Adipocyte (in vitro differentiated cells): ENCODE measurements at regions not wholly inside any gene's neighbourhood (a gene's known extent, or its start where the extent isn't known, plus 50 kb on each side); places are given as distances from the start of the nearest gene placed in this dataset.

Source experiments
- DNase-seq: peaks from one replicate; pipeline ENCODE4 v3.0.0-alpha.2; 2015; ENCODE audit warnings: low read depth
- H3K27me3 ChIP-seq: replicated peaks from 2 replicates; pipeline ENCODE4 v1.7.0; 2013; ENCODE audit warnings: mild to moderate bottlenecking, low read length, moderate library complexity; ENCODE audit not compliant: control insufficient read depth, insufficient read depth
- H3K36me3 ChIP-seq: 2 replicates; pipeline ENCODE4 v1.7.0; 2013; ENCODE audit warnings: low read length, mild to moderate bottlenecking, moderate library complexity; ENCODE audit not compliant: control insufficient read depth, insufficient read depth, severe bottlenecking
- H3K4me1 ChIP-seq: 2 replicates; pipeline ENCODE4 v1.7.0; 2013; ENCODE audit warnings: mild to moderate bottlenecking, low read length, moderate library complexity; ENCODE audit not compliant: control insufficient read depth, insufficient read depth
- H3K4me3 ChIP-seq: 2 replicates; pipeline ENCODE4 v1.7.0; 2013; ENCODE audit warnings: mild to moderate bottlenecking, low read length, moderate library complexity
- H3K9ac ChIP-seq: 2 replicates; pipeline ENCODE4 v1.7.0; 2013; ENCODE audit warnings: mild to moderate bottlenecking, low read length, moderate library complexity
- H3K9me3 ChIP-seq: 2 replicates; pipeline ENCODE4 v1.7.0; 2013; ENCODE audit warnings: mild to moderate bottlenecking, low read length, moderate library complexity; ENCODE audit not compliant: control insufficient read depth

DNA sequence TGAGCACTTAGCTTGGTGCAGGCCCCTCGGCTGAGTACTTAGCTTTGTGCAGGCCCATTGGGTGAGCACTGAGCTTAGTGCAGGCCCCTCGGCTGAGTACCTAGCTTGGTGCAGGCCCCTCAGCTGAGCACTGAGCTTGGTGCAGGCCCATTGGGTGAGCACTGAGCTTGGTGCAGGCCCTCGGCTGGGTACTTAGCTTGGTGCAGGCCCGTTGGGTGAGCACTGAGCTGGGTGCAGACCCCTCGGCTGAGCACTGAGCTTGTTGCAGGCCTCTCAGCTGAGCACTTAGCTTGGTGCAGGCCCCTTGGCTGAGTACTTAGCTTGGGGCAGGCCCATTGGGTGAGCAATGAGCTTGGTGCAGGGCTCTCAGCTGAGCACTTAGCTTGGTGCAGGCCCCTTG, 387.1 kb downstream of the THBS2 start:
- no peak for DNase-seq
- Histone ChIP-seq H3K27me3 (peaks cover 20% of the 10 kb centered on the region), H3K9ac (no peak overlapping the region), H3K4me1 (no peaks in the 10 kb centered on the region), H3K36me3 (no peaks in the 10 kb centered on the region), H3K9me3 (no peaks in the 10 kb centered on the region), H3K4me3 (no peak overlapping the region)

DNA sequence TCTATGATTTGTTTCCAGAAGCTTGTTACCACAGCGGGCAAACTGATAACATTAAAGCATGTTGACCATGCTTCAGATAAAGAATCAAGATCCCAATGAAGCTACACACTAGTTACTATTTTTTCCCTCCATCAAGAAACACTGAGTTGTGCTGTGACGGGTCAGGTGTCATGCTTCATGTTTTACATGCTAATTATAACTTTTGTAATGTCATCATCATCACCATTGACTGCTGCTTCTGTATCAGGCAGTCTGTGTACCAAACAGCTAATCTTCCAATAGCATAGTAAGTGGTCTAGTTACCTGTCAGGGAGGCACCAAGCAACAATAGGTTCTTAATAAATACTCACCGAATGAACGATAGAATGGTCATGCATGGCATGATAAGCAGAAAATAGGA, 388.1 kb downstream of the THBS2 start:
- Histone ChIP-seq H3K9ac (no peak overlapping the region), H3K9me3 (no peaks in the 10 kb centered on the region), H3K4me1 (no peaks in the 10 kb centered on the region), H3K27me3 (peaks cover 10% of the 10 kb centered on the region), H3K4me3 (no peak overlapping the region), H3K36me3 (no peaks in the 10 kb centered on the region)
- DNase-seq = no peak

DNA sequence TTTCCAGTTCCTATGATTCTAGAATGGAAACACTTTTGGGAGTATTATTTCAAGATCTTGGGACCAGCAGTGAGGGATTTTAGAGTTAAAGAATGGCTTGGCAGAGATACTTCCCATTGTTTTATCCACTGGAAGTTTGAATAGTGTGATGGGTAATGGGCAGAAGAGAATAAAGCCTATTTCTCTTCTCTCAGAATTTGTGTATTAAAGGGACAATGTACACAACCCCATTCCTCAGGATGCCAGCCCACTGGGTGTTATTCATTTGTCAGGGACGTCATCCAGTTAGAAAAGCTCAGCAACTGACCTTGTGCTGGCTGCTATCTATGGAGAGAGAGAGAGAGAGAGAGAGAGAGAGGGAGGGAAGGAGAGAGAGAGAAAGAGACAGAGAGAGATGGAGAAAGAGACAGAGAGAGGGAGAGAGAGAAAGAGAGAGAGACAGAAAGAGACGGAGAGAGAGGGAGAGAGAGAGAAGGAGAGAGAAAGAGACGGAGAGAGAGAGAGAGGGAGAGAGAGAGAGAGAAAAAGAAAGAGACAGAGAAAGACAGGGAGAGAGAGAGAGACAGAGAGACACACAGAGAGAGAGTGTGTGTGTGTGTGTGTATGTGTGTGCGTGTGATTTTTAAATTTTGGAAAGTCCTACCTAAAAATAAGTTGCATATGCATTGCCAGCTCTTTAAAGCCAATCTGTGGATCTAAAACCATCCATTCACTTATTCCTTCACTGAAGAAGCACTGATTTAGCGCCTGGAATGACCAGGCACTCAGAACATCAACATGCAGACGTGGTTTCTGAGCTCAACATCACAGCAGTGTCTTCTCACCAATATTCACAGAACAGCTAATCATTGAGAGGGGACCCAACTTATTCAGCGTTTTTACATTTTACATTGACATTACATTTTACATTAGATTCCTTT, 388.8 kb downstream of the THBS2 start:
- Histone ChIP-seq H3K4me1 (no peaks in the 10 kb centered on the region), H3K36me3 (no peaks in the 10 kb centered on the region), H3K9ac (no peak overlapping the region), H3K9me3 (no peaks in the 10 kb centered on the region), H3K4me3 (no peak overlapping the region), H3K27me3 (peaks cover 16% of the 10 kb centered on the region)
- no peak for DNase-seq

DNA sequence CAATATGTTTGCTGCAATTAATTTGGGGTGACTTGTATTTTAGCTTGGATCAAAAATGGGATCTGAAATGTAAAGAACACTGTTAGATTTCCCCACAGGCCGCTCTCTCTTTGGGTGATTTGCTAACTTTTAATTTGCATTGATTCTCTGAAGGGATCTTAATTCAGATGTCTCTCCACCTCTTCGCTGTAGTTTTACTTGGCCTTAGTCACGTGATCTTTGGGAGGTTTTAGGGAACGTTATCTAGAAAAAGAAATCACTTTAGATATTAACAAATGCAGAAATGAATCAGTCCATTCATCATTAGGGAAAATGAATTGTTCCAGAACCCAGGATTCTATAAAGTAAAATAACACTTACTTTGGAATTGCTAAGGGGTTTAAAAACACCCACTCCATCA, 390.2 kb downstream of the THBS2 start:
- no peaks in the 10 kb centered on the region for H3K4me1 ChIP-seq
- H3K4me3 ChIP-seq = no peak overlapping the region
- H3K36me3 ChIP-seq = no peaks in the 10 kb centered on the region
- peaks cover 16% of the 10 kb centered on the region for H3K27me3 ChIP-seq
- no peaks in the 10 kb centered on the region for H3K9me3 ChIP-seq
- DNase-seq = no peak
- H3K9ac ChIP-seq = no peak overlapping the region

DNA sequence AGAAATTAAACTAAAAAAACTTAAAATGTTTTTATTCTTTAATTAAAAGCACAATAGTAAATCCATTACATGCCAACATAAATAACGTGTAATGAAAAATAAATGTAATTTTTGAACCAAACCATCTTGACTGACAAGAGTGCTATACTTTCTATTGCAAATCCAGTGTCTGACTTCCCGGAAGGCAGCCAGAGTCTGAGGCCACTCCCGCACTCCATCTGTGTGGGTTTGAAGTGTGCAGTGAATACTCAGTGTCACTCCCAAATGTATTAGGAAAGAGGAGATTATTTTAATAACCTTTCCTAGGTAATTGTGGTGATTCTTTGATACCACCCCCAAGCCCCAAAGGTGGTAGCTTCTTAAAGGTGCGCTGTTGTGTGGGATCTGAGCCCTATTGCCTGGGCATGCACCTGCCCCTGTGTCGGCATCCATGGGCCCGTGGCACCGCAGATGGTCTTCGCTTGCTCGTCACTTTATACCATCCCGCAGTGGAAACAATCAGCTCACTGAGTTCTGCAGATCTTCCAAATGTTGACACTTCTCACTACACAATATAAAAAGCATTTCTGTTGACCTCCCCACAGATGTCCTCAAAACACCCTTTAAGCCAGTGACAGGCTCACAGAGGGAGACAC, 391.2 kb downstream of the THBS2 start:
- Histone ChIP-seq H3K9ac (no peak overlapping the region), H3K36me3 (no peaks in the 10 kb centered on the region)
- no peak for DNase-seq

DNA sequence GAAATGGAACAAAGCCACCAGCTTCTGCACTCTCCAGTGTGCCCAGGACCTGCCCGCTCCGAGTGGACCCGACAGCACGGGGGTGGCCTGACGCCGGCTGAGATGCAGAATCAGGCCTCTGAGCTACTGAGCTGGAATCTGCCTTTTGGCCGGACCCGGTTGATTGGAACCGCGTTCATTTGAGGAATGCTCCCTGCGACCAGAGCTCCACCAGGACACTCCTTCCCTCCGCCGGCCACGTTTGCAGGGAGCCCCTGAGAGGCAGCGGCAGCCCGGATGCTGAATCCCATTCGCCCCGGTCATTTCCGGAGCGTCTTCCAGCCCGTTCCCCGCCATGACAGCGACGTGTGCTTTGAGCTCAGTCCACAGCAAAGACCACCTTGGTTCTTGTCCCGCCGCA, 392.7 kb downstream of the THBS2 start:
- peaks cover 13% of the 10 kb centered on the region for H3K27me3 ChIP-seq
- H3K9ac ChIP-seq = no peak overlapping the region
- H3K4me1 ChIP-seq = no peaks in the 10 kb centered on the region
- no peaks in the 10 kb centered on the region for H3K36me3 ChIP-seq
- no peak overlapping the region for H3K4me3 ChIP-seq
- H3K9me3 ChIP-seq = no peaks in the 10 kb centered on the region
- no peak for DNase-seq

More for the DNA sequence above, 391.2 kb downstream of the THBS2 start:
- Histone ChIP-seq H3K9me3 (no peaks in the 10 kb centered on the region), H3K4me1 (no peaks in the 10 kb centered on the region), H3K4me3 (no peak overlapping the region), H3K27me3 (peaks cover 16% of the 10 kb centered on the region)

DNA sequence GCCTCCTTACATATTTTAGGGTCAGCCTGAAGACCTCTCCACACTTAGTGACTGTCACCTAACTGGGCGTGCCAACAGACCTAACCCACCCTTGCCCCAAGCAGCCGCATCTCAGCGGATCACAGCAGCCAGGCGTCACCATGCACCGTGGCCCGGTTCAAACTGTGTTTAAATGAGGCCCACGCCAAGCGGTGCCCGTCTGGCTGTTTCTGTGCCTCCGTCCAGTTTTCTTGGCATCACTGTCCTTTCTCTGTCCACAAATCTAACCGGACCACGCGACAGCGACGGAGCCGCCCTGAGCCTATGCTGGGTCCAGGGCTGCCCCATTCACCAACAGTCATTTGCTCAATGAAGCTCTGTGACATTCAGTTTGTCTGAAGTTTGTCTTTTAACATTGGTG, 393.3 kb downstream of the THBS2 start:
- H3K4me1 ChIP-seq = no peaks in the 10 kb centered on the region
- H3K36me3 ChIP-seq = no peaks in the 10 kb centered on the region
- H3K4me3 ChIP-seq = no peak overlapping the region
- H3K9me3 ChIP-seq = no peaks in the 10 kb centered on the region
- no peak overlapping the region for H3K9ac ChIP-seq
- peaks cover 13% of the 10 kb centered on the region for H3K27me3 ChIP-seq
- DNase-seq = no peak

DNA sequence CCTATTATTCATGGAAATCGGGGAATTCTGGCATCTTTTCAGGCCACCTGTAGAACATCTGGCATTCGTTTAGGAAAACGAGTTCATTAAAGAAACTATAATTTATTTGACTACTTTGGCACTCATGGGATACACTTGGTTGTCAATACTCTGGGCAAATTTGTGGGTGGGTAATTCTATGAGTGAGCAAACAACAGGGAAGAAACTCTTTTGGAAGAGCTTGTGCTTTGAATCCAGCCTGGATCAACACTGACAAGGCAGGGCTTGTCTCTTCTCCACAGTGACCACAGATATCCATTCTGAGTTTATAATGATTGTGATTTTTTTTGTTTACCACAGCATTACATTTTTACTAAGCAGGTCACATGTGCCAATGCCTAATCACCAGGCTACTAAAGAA, 394.7 kb downstream of the THBS2 start:
- H3K27me3 ChIP-seq = peaks cover 9% of the 10 kb centered on the region
- DNase-seq = no peak
- no peak overlapping the region for H3K4me3 ChIP-seq
- no peak overlapping the region for H3K9ac ChIP-seq
- no peaks in the 10 kb centered on the region for H3K9me3 ChIP-seq
- no peaks in the 10 kb centered on the region for H3K36me3 ChIP-seq
- H3K4me1 ChIP-seq = no peaks in the 10 kb centered on the region

DNA sequence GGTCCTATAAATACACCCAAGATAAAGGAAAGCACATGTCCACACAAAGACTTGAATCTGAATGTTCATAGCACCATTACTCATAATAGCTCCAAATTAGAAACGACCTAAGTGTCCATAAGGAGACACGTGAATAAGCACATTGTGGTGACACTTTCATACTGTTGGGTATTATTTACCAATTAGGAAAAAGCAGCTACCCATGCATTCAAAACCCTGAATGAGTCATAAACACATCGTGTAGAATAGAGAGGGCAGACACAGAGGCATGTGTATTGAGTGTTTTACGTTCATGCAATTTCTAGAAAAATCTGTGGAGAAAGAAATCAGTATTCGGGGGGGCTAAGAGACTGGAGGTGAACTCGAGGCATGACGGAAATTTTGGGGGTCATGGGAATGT, 396.7 kb downstream of the THBS2 start:
- no peaks in the 10 kb centered on the region for H3K36me3 ChIP-seq
- peaks cover 8% of the 10 kb centered on the region for H3K4me1 ChIP-seq
- no peak for DNase-seq
- H3K27me3 ChIP-seq = peaks cover 6% of the 10 kb centered on the region
- H3K4me3 ChIP-seq = no peak overlapping the region
- H3K9ac ChIP-seq = no peak overlapping the region
- H3K9me3 ChIP-seq = no peaks in the 10 kb centered on the region

DNA sequence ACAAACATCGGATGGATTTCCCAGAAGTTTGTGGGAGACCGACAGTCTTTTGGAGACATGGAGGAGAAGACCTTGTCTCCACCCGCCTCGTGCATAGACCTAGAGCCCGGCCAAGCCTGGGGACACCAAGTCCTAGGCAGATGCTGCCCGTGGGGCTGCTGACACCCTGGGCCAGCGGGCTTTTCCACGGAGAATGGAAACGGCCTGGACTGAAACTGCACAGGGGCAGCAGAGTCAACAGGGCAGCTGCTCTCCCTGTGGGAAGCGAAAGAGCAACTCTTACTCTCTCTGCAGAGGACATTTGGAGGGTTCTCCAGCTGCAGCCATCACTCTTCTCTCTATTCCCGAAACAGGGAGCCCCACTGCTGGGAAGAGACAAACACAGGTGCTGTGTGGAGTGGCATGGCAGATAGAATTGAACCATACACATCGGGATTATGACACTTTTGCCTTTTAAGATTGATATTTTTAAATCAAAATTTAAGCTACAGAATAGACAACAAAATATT, 401.2 kb downstream of the THBS2 start:
- peak; percentile 51 for DNase-seq
- Histone ChIP-seq H3K9ac (peak overlapping the region; percentile 74), H3K27me3 (no peaks in the 10 kb centered on the region), H3K4me3 (peak overlapping the region; percentile 82), H3K4me1 (peaks cover 10% of the 10 kb centered on the region), H3K36me3 (no peaks in the 10 kb centered on the region), H3K9me3 (no peaks in the 10 kb centered on the region)

DNA sequence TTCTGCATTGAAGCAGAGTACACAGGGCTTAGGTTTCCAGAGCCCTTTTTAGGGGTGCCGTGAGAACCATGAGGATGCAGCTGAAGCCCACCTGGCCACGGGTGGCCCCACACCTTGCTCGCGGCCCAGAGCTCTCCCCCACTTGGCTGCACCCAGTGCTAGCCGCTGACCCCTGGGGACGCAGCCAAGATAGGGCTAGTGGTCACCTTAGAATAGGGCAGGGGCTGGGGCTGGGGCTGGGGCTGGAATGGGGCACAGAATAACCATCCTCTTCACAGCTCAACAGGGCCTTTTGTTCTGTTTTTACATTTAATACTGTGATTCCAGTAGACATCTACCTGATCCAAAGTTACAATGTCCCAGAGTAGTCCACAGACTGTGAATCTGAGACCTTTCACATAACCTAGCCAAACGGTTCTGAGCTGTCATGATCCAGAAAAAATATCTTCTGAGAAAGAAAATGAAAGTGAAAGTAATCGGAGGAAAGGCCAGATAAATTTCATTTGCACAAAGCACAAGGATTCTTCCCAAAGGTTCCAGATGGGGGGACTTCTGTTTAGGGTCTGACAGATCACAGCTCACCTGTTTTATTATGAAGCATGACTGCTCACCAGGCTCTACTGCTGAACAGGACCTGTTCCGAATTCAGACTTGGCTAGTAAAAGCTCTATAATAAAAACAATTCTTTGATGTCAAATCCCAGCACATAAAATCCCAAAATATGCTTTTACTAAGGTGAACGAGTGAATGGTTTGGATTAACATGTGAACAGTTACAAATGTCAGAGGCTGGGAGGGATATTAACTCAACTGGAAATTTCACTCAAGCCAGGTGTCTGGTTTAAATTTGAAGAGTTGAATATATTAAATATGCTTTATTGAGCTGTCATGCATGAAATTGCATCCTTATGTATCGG, 401.9 kb downstream of the THBS2 start:
- peak overlapping the region; percentile 74 for H3K9ac ChIP-seq
- DNase-seq = peak; percentile 66
- H3K27me3 ChIP-seq = no peaks in the 10 kb centered on the region
- H3K4me1 ChIP-seq = peaks cover 10% of the 10 kb centered on the region
- H3K9me3 ChIP-seq = no peaks in the 10 kb centered on the region
- no peaks in the 10 kb centered on the region for H3K36me3 ChIP-seq
- peak overlapping the region; percentile 82 for H3K4me3 ChIP-seq
